HUES48 (cell line): ENCODE measurements at regions not wholly inside any gene's neighbourhood (a gene's known extent, or its start where the extent isn't known, plus 50 kb on each side); places are given as distances from the start of the nearest gene placed in this dataset.
A peak's percentile ranks its signal among the peaks of the same experiment; 100 is the strongest.

Source experiments
- H3K27ac ChIP-seq: one replicate; pipeline ENCODE4 v1.7.0; 2013; ENCODE audit warnings: low read depth, low read length, inconsistent platforms
- H3K27me3 ChIP-seq: 2 replicates; pipeline ENCODE4 v1.6.1; 2013; ENCODE audit warnings: mild to moderate bottlenecking, low read length; ENCODE audit not compliant: control insufficient read depth, insufficient read depth
- H3K36me3 ChIP-seq: 2 replicates; pipeline ENCODE4 v1.6.1; 2013; ENCODE audit warnings: low read length; ENCODE audit not compliant: control insufficient read depth, insufficient read depth
- H3K4me1 ChIP-seq: 2 replicates; pipeline ENCODE4 v1.6.1; 2013; ENCODE audit warnings: mild to moderate bottlenecking, low read length; ENCODE audit not compliant: control insufficient read depth, insufficient read depth
- H3K4me3 ChIP-seq: 2 replicates; pipeline ENCODE4 v1.5.1; 2013; ENCODE audit warnings: mild to moderate bottlenecking, low read depth, low read length
- H3K9ac ChIP-seq: 2 replicates; pipeline ENCODE4 v1.6.1; 2013; ENCODE audit warnings: mild to moderate bottlenecking, low read depth, low read length, moderate library complexity
- H3K9me3 ChIP-seq: 2 replicates; pipeline ENCODE4 v1.6.1; 2013; ENCODE audit warnings: low read length; ENCODE audit not compliant: control insufficient read depth, insufficient read depth

GRCh38 chr14:61113561-61114225 lies 132.6 kb downstream of the SLC38A6 start:
- Histone ChIP-seq H3K27me3 (no peaks in the 10 kb centered on the region), H3K4me3 (no peak overlapping the region), H3K9me3 (peaks cover 23% of the 10 kb centered on the region), H3K36me3 (no peaks in the 10 kb centered on the region), H3K9ac (no peak overlapping the region), H3K27ac (no peak overlapping the region), H3K4me1 (peaks cover 4% of the 10 kb centered on the region)

DNA sequence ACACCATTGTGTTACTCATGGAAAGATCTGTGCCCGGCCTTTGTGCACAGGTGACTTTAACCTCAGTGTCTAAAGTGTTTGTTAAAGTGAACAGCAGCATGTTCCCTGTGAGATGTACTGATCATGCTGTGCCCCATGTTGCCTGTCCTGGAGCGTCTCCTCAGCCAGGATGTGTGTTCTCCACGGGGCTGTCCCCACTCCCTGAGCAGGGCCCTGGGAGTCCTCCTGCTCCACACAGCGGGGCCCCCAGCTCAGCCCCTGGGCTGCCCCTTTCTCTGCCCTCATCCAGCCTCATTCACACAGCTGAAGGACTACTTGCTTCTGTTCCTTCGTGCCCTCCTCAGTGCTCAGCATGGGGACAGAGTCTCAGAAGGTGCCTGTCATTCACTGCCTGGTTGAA lies 131.5 kb downstream of the SLC38A6 start:
- no peaks in the 10 kb centered on the region for H3K27me3 ChIP-seq
- H3K4me1 ChIP-seq = no peaks in the 10 kb centered on the region
- H3K9me3 ChIP-seq = peaks cover 23% of the 10 kb centered on the region
- H3K4me3 ChIP-seq = no peak overlapping the region
- H3K36me3 ChIP-seq = no peaks in the 10 kb centered on the region
- H3K9ac ChIP-seq = no peak overlapping the region
- H3K27ac ChIP-seq = no peak overlapping the region

DNA sequence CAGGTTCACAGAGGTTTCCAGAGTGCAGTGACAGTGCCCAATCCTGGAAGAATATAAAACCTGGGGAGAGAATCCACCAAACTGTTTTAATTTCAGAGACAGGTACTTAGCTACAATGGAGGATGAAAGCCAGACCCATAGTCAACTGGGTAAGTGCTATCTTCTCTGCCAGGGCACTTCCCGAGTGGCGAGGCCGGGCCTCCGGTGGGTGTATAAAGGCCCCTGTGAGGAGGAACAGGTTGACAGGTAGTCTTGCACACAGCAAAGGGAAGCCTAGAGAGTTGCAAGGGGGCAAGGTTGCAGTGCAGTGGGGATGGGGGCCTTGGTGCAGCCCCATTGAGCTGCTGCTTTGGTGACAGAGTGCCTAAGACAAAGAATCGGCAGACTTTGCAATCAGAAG lies 130.7 kb downstream of the SLC38A6 start:
- Histone ChIP-seq H3K9me3 (peaks cover 23% of the 10 kb centered on the region), H3K36me3 (no peaks in the 10 kb centered on the region), H3K4me3 (no peak overlapping the region), H3K27ac (no peak overlapping the region), H3K27me3 (no peaks in the 10 kb centered on the region), H3K4me1 (no peaks in the 10 kb centered on the region), H3K9ac (no peak overlapping the region)

DNA sequence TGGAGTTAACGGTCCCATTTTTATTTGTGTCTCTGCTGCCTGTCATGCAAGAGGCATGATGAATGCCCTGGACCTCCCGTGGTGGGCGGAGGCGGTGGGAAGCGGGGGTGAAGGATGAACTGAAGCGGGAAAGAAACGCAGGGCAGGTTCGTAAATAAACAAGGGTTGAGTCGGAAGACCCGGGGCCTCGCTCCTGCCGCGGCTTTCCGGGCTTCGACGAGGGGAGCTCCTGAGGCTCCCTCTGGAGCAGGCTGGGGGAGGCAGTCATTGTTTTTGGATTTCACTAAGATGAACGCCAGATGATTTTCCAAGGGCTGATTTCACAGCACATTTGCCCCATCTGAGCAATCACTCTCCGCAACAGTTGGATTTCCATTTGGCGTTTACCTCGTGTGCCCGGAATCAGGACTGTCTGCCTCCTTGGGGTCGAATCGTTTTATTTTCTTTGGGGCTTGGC lies 130.2 kb downstream of the SLC38A6 start:
- Histone ChIP-seq H3K27ac (peak overlapping the region; percentile 48), H3K36me3 (no peaks in the 10 kb centered on the region), H3K4me3 (no peak overlapping the region), H3K9me3 (peaks cover 21% of the 10 kb centered on the region), H3K9ac (no peak overlapping the region), H3K4me1 (no peaks in the 10 kb centered on the region), H3K27me3 (no peaks in the 10 kb centered on the region)

DNA sequence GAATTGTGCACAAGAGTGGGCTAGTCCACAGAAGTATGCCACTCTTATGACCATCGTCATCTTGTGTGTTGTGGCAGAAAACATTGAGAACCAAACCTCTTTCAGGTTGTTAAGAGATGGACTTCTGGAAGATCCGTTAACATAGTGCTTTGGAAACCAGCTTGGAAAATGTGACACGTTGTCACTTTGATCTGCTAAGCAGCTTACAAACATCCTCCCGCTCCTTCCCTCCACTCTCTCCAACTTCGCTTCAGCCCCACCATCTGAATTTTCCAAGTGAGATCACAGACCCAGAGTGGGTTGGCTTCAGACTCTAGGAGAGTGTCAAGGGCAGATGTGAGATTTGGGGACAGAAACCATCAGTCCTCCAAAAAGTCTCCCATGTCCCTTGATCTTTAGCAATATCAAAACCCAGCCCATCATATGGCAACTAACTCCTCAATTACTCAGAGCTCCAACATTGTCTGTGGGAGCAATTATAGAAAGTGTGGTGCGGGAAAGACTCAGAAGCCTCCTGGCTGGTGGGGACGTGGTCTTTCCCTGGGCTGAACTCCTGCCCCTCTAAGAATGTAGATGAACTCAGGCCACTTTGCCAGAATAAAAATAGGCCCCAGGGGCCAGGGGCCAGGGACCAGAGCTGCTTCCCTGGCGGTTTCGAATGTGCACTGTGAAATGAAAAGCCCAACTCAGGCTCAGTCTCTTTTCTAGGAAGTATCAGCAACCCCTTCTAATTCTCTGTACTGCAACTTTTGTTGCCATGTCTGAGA lies 129.5 kb downstream of the SLC38A6 start:
- no peaks in the 10 kb centered on the region for H3K36me3 ChIP-seq
- peaks cover 20% of the 10 kb centered on the region for H3K9me3 ChIP-seq
- H3K27ac ChIP-seq = peak overlapping the region; percentile 48
- no peak overlapping the region for H3K4me3 ChIP-seq
- H3K4me1 ChIP-seq = no peaks in the 10 kb centered on the region
- no peak overlapping the region for H3K9ac ChIP-seq
- H3K27me3 ChIP-seq = no peaks in the 10 kb centered on the region

DNA sequence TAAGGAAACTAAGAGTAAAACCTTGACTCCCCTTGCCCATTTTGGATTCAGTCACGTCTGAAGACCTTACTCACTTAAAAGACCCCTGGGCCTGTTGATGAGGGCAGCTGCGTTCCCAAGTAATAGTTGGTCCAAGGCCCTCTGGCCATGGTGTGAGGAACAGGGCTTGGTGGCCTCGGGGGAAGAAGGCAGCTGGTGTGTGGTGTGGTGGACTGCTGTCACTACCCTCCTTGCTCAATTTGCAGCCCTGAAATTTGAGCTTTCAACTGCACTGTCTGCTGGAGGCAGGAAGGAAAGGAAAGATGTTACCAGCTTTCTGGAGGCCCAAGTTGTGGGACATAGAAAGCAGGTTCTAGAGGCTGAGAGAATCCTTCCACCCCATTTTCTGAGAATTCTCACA lies 128.2 kb downstream of the SLC38A6 start:
- Histone ChIP-seq H3K27me3 (no peaks in the 10 kb centered on the region), H3K4me1 (peaks cover 3% of the 10 kb centered on the region), H3K27ac (no peak overlapping the region), H3K36me3 (no peaks in the 10 kb centered on the region), H3K9me3 (peaks cover 8% of the 10 kb centered on the region), H3K9ac (no peak overlapping the region), H3K4me3 (no peak overlapping the region)

GRCh38 chr14:61108496-61109141 lies 127.6 kb downstream of the SLC38A6 start:
- H3K36me3 ChIP-seq = no peaks in the 10 kb centered on the region
- H3K27ac ChIP-seq = no peak overlapping the region
- H3K4me3 ChIP-seq = no peak overlapping the region
- H3K27me3 ChIP-seq = no peaks in the 10 kb centered on the region
- H3K4me1 ChIP-seq = peaks cover 10% of the 10 kb centered on the region
- no peak overlapping the region for H3K9ac ChIP-seq
- H3K9me3 ChIP-seq = peaks cover 1% of the 10 kb centered on the region; the same call in 1 of the 2 replicates

DNA sequence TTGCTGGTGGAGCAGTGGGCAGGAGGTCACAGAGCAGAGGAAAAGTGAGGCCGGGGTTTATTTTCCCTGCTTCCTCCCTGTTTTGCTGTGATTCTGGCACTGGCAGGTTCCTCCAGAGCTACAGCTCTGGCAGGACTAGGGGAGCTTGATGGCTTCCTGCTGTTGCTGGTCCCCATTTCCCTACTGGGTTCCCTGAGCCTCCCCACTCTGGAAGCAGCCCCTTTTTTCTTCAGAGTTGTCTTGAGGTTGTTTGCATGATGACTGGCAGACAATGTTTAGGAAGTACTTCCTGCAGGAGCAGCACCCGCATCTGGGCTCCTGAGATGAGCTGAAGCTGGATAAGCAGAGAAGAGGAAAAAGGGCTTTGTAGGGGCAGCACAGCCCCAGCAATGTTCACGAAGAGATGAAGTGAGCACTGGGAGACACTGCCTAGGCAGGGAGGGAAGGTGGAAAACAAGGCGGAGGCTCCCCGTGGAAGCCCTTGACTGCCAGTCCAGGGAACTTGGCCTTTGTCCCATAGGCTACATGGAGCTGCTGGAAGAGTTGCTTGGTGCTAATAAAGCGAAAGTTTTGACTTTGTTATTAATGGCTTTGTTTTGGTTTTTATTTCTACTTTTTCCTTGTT lies 126.9 kb downstream of the SLC38A6 start:
- H3K4me1 ChIP-seq = peaks cover 16% of the 10 kb centered on the region
- H3K9ac ChIP-seq = no peak overlapping the region

DNA sequence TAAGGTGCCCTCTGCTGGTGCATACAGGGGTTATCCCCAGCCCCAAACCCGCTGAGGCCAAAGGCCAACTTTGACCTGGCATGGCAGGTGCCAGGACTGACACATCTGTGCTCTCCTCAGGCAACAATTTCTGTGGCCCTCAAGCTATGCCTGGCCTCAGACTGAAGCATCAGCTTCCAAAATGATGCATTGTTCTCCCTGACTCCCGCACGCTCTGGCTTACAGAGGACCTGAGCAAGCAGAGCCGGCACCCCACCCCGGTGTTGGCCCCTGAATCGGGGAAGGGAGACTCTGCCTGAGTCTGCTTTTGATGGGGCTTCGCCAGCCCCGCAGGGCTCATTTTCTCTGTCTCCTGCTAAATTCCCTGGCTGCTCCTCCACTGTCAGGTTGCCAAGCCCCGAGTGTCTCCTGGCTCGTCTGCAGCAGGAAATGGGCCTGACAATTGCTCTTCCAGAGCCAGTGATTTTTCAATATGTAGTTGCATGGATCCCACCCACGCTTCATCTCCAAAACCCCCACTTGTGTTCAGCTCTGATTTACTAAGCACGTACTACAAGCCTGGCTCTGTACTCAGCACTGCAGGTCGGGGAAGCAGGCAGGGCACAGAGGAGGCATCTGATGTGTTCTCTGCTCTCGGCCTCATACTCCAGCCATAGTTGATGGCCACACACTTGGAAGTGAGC lies 126.1 kb downstream of the SLC38A6 start:
- Histone ChIP-seq H3K4me1 (peaks cover 25% of the 10 kb centered on the region), H3K27me3 (no peaks in the 10 kb centered on the region), H3K4me3 (no peak overlapping the region), H3K27ac (no peak overlapping the region), H3K36me3 (no peaks in the 10 kb centered on the region), H3K9ac (no peak overlapping the region), H3K9me3 (no peaks in the 10 kb centered on the region)

More for the DNA sequence above, 126.9 kb downstream of the SLC38A6 start:
- Histone ChIP-seq H3K4me3 (no peak overlapping the region), H3K9me3 (no peaks in the 10 kb centered on the region), H3K27me3 (no peaks in the 10 kb centered on the region), H3K36me3 (no peaks in the 10 kb centered on the region), H3K27ac (no peak overlapping the region)

DNA sequence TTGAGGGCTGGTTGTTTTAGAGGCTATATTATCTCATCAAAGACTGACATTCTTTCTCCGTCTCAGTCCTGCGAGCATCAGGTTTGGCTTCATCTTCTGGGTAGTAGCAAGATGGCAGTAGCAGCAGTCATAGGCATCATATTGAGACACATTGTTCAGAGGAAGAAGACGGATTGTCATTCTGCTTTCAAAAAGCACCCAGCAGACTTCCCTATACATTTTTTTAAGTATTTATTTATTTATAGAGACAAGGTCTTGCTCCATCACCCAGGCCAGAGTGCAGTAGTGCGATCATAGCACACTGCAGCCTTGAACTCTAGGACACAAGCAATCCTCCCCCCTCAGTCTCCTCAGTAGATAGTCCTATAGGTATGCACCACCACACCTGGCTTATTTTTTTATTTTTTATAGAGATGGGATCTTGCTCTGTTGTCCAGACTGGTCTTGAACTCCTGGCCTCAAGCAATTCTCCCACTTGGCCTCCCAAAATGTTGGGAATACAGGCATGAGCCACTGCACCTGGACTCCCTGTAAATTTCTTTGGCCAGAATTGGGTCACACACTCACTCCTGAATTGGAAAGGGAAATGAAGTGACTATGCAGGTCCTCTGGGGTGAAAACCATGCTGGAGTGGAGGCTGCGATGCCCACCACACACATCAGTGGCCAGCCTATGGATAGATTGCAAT lies 125.4 kb downstream of the SLC38A6 start:
- Histone ChIP-seq H3K27me3 (no peaks in the 10 kb centered on the region), H3K36me3 (no peaks in the 10 kb centered on the region), H3K4me1 (peaks cover 32% of the 10 kb centered on the region), H3K9me3 (no peaks in the 10 kb centered on the region), H3K9ac (no peak overlapping the region), H3K27ac (no peak overlapping the region), H3K4me3 (no peak overlapping the region)
